HG03066 (cell line): ENCODE measurements at regions not wholly inside any gene's neighbourhood (a gene's known extent, or its start where the extent isn't known, plus 50 kb on each side); places are given as distances from the start of the nearest gene placed in this dataset.
"Not testable (repeated sequence)": the region's sequence is repeated elsewhere in the genome, so short reads cannot be mapped to it uniquely, and the experiment has no call there.

Experiments used
- ATAC-seq: cut with Tn5 transposase; IDR thresholded peaks from one replicate; pipeline ENCODE4 v1.9.1; 2021; ENCODE audit warnings: low read depth; ENCODE audit not compliant: unreplicated experiment

DNA sequence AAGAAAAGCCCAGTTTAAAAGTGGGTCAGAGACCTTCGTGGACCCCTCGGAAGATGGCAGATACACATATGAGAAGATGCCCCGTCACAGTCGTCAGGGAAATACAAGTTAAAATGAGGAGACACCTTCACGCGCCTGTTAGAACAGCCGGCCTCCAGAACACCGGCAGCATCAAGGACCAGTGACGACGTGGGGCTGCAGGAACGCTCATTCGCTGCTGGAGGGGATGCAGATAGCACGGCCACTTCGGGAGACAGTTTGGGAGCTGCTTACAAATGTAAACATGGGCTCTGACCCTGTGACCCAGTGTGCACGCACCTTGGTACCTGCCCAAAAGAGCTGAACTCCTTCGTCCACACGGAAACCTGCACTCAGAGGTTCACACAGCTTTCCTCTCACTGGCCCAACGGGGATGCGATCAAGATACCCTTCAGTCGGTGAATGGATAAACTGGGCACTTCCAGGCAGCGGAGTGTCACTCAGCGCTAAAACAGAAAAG is 83.7 kb upstream of the CTDP1 start:
- no peak for ATAC-seq

DNA sequence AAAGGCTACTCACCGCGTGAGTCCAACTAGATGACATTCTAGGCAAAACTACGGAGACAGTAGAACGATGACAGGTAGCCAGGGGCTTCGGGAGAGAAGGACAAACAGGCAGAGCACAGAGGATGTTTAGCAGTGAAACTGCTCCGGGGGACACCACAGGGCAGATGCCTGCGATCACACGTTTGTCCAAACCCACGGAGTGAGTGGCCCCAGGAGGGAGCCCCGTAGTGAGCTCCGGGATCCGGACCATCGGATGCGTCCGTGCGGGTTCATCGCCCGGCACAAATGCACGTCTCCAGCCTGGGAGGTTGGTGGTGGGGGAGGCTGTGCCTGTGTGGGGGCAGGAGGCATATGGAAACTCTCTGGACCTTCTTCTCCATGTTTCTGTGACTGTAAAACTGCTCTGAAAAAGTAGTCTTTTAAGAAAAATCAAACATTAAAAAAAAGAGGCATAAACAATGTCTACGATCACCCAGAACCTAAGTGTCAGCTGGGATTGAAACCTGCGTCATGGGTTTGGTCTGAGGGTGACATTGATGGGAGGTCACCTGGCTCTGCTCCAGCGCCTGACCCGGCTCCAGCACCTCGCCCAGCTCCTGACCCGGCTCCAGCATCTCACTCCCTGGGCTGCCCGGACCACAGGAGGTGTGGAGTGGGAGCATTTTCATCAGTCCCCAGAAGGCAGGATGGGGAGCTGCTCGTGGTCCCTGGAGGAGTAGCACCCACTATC is 83.0 kb upstream of the CTDP1 start:
- ATAC-seq: no peak

DNA sequence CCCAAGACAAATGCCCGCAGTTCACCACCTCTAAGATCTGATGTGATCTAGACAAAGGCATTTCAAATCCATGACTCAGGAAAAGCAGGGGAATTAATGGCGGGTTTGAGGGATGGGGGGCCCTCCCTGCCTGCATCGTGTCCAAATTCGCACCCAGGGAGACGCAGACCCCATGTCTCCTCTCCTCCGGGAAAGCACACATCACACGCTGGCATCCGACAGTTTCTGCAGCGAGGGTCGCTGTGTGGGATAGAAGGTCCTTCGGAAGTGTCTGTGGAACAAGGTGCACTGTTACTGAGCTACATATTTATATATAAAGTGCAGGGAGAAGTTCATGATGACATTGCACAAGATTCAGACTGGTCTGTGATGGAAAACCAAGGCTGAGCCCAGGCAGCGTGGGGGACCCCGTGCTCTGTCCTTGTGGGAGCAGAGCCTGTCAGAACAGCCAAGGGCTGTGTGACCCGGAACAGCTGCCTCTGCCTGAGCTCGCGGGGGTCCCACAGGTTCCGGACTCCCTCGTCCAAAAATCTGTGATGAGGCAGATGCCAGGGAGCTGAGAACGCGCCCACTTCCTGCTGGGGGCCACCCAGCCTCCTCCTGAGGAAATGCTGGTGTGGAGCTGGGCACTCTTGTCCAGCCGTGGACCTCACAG is 82.3 kb upstream of the CTDP1 start:
- no peak for ATAC-seq

DNA sequence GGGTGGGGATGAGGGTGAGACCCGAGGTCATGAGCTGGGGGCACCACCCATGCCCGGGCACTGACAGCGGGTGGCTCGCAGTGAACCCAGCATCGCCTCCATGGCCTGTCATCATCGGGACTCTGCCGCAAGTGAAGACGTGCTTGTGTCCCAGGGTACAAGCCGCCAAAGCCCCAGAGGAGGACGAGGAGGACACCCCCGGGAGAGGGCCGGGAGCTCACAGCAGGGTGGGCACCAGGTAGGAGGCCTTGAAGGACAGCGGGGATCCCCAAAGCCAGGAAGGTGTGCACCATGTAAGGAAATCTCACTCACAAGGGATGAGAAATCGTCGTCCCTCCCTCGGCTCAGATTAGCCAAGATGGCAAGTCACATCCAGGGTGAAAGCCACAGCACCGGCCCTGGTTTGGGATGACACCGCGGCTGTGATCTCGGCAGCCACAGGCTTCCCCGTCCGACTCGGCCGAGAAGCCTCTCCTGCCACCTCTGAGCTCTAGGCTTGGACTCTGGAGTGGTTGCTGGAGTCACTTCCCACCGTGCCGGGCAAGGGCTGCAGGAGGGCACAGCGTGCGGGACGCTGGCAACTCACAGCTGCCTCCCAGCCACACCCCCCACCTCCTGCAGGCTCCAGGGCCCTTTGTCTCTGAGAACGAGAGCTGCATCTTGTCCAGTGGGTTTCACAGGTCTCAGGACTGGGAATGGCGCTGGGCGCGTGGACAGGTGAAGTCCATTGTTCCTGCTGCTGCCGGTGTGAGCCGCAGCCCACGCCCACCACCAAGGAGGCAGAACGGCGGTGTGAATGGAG is 81.6 kb upstream of the CTDP1 start:
- ATAC-seq: no peak

DNA sequence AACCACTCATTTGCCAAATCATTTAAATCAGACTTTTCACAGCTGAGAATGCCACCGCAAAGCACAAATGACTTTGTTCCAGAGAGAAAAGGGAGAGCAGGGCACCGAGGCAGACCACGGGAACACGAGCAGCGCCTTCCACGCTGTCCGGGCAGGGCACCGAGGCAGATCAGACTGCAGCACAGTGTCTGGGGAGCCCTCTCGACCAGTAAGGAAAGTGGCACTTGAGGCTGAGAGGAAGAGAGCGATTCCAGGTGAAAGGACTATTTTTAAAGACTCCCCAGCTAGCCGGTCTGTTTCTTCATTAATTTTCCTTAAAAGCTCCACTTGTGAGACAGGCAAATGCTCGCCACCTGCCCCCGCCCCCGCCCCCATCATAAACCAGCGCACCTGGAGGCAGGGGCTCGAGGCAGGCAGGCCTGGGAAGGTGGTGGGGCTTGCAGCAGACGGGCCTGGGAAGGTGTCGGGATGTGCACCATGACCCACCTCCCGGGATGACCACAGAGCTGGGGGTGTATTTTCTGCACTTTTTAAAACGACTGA is 80.9 kb upstream of the CTDP1 start:
- no peak for ATAC-seq

DNA sequence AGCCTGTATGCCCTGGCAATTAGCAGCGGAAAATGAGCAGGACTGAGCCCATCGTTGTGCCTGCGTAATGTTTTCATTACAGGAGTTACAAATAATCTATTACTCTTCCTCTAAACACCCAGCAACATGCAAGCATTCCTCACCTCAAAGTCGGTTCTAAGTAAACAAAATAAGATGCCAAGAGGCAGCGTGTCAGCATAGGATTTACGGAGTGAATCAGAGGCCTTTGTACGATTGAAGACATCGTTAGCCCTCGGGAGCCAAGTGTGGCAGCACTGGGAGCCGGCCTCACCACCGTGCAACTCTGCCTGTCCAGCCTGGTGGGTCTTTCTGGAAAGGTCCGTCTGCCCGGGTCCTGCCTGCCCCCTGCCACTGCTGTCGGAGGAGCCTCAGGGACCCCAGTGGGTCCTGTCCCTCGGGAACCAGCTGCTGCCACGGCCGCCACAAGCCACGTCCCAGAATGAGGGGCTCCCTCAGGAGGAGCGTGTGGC is 80.1 kb upstream of the CTDP1 start:
- no peak for ATAC-seq

DNA sequence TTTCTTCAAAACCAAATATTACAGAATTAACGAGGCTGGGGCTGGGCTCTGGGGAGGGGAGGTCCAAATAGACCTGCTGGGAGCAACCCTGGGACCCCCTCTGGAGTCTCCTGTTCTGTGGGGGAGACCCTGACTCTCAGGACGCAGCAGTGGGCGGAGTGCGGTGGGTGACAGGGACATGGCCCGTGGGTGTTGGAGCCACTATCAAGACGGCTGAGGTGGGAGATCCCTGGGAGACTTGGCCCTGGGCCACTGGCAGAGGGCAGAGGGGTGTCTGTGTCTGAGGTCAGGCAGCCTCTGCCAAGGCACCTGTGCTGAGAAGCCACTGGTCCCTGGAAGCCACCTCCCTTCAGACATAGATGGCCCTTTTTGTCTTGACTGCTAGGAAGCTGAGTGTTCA is 79.5 kb upstream of the CTDP1 start:
- ATAC-seq: no peak

DNA sequence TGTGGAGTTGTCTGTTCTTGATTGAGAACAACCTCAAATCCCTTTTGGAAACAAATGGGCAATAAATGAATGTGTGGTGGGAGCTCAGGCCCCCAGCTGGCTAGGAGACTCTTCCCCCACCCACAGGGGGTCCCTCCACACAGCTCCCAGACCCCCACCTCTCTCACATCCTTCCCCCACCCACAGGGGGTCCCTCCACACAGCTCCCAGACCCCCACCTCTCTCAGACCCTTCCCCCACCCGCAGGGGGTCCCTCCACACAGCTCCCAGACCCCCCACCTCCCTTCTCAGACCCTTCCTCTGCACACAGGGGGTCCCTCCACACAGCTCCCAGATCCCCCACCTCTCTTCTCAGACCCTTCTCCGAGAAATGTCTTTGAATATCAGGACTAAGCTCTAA is 79.0 kb upstream of the CTDP1 start:
- no peak for ATAC-seq

DNA sequence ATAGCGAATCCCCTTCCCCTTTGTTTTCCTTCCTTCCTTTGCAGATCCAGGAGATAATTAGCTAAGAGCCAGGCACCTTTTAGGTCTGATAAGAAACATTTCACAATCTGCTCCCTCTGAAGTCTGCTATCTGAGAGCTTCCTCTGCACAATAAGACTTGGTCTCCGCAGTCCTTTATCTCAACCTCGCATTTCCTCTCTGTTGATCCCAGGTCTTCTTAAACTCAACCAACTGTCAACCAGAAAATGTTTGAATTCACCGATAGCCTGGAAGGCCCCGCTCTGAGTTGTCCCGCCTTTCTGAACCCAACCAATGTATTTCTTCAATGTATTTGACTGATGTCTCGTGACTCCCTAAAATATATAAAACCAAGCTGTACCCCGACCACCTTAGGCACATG is 78.4 kb upstream of the CTDP1 start:
- ATAC-seq: no peak

DNA sequence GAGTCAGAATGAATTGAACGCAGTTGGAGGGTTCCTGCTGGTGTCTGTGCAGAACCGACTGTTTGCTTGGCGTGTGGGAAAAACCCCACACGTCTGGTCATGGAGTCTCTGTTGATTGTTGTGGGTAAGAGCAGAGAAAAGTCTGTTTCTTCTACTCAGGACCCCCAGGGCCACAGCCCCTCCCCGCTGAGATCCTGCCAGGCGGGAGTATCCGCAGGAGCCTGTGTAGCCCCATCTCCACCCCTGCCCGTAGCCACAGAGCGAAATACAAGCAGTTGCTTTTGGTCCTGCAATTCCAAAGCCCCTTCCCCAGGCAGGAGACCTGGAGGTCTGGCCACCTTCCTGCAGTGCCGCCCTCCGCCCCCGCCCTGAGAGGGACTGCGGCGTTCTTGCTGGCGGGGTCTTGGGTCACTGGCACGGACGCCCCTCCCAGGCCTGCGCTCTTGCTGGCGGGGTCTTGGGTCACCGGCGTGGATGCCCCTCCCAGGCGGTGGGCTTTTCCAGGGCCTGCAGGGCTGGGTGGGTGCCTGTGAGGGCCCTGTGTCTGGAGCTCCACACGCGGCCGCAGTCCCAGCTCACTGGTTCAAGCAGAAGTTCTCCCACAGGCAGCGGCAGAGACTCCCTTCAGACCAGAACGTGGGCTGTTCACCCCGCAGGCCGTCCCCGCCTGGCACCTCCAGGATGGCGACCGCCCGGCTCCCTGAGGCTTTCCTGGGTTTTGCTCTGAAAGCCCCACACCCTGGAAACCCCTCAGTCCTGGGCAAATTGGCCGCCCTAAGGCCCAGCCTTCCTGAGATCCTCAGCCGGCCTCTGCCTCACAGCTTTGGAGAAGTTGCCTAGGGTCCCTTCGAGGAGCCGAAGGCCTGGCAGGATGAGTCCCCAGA is 76.0 kb upstream of the CTDP1 start:
- ATAC-seq: no peak

DNA sequence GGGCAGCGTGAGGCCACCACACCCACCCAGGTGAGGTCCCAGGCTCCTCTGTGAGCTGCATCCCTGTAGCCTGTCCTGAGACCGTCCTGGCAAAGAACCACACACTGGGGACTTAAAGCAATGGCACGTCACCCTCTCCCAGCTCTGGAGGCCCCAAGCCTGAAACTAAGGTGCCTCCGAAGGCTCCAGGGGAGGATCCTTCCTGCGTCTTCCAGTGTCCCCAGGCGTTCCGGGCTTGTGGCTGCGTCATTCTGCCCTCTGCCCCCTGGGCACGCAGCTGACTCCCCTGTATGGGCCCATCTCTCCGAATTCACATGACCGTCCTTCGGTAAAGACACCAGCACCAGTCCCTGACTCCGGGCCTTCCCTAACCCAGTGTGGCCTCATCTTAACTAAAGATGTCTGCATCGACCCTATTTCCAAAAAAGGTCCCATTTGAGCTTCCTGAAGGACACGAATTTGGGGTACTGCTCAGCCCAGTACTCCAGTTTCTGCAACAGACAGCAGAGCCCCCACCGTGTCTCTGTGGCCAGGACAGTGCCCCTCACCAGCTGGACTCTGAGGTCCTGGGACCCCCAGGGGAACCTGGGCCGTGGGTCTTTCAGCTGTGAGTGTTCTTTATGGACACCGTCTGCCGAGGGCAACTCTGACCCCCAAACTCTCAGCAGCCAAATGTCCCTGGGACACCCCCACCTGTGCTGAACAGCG is 75.2 kb upstream of the CTDP1 start:
- ATAC-seq: no peak

DNA sequence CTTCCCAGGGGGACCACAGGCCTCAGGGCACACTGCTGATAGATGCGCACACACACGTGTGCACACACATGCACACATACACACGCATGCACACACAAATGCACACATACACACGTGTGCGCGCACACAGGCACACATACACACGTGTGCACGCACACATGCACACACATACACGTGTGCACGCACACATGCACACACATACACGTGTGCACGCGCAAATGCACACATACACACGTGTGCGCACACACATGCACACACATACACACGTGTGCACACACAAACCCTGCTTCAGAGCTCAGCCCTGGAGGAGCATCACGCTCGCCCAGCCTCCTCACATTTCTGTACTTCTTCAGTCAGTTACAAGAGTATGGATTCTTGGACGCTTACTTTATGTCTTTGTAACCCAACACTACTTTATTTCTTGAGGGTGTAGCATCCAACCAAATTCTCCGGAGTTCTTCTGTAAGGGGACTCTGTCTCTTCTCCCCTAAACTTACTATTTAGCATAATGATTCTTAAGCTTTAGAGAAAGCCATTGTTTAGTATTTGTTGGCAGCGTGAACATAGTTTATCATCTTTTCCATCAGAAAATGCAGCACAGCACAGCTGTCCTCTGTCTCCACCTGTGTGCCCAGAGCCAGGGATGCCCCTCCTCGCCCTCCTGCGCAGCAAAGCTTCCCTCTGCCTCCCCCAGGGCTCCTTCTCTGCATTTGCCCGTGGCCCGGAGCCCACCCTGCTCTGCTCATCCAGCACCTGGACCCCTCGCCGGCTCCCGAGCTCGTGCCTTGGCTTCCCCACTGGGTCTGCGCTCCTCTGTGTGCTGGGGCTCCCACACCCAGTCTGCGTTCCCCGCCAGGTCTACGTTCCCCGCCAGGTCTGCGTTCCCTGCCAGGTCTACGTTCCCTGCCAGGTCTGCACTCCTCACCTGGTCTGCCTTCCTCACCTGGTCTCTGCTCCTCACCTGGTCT is 74.4 kb upstream of the CTDP1 start:
- ATAC-seq: no peak

DNA sequence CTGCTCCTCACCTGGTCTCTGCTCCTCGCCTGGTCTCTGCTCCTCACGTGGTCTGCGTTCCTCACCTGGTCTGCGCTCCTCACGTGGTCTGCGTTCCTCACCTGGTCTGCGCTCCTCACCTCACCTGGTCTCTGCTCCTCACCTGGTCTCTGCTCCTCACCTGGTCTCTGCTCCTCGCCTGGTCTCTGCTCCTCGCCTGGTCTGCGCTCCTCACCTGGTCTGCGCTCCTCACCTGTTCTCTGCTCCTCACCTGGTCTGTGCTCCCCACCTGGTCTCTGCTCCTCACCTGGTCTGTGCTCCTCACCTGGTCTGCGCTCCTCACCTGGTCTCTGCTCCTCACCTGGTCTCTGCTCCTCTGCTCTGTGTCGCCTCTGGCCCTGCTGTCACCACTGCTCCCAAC is 73.5 kb upstream of the CTDP1 start:
- ATAC-seq: not testable (repeated sequence)

DNA sequence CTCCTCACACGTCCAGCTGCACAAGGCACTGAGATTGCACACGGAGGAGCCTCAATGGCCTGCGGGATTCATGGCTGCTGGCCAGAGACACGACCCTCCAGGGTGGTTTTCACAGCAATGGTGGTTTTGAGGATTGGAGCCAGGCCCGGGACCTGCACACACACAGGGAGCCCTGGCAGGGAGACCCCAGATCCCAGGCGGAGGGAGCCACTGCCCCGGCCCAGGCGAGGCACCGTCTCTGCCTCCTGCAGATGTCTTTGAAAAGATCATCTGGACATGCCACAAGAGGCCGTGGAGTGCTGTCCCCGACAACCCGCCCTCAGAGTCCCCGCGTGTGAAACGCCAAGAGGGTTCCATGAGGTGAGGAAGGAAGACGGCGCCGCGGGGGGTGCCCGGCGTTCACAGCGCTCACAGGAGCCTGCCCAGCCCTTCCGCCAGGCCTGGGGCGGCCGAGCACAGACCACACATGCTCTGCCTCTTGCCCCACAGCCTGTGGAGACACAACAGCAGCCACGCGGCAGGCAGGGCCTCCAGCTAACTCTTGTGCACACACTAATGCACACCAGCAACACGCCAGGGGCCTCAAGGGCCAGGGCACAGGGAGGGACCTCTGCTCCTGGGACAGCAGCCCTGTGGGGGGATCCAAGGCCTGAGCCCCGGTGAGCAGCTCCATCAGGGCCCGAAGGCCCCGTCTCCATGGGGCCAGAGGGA is 72.8 kb upstream of the CTDP1 start:
- no peak for ATAC-seq

DNA sequence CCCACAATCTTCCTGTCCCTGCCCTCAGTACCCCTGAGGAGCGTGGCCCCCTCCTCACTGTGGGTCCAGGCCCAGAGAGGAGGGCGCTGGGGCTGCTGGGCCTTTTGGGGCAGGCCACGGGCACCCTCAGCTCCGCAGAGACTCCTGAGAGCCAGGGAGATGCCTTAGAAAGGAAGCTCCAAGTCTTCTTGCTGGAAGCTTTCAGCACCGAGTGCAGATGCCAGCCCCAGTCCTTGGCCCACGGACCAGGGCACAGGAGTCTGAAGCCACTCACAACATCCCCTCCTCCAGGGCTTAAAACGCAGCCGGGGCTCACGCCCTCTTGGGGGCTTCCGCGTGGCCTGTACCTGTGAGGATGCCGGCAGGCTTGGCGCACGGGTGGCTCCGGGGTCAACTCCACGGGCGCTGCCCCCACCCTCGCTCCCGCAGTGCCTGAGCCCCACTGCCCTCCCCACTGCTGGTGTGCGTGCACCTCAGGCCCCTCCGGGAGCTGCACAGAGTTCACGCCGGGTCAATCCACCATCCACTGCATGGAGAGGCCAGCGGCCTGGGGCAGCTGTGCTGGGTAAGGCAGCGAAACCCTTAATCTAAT is 72.1 kb upstream of the CTDP1 start:
- ATAC-seq: no peak

DNA sequence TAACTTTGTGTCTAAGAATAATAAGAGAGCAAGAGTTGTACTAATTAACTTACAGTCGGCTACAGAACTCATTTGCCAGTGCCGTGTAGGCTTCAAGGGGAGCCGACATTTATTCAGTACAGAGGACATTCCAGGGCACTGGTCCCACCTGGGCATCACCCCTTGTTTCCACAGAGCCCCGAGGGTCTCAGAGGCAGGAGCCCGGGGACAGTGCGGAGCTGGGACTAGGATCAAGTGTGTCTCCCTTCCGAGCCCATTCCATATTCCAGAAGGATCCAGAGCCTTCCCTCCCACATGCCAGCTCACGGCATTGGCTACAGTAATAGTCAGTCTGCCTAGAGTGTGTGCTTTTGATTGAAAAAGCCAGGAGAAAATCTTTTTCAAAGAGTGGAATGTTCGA is 71.5 kb upstream of the CTDP1 start:
- ATAC-seq: no peak

DNA sequence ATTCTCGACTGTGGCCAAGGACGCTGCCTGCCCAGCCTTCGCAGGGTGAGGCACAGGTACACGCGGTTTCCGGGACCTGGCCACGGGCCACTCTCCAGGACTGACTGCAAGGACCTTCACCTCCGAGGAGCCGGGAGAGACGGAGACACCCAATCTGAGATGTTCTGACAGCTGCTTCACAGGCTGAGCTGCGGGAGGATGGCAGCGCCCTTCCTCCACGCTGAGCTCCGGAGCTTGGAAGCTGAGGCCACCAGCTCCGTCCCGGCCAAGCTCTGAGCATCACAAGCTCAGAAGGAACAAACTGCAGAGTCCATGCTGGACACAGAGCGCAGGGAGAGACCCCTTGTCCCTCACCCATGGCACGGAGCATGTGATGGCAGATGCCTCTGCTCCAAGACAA is 71.1 kb upstream of the CTDP1 start:
- ATAC-seq: no peak
